Activated CD4-positive, alpha-beta T cell treated with anti-CD3 and anti-CD28 coated beads, Interleukin-2, amount 50 U/mL, for 48 hours (primary cell): ENCODE measurements at regions not wholly inside any gene's neighbourhood (a gene's known extent, or its start where the extent isn't known, plus 50 kb on each side); places are given as distances from the start of the nearest gene placed in this dataset.

ENCODE experiments used
- DNase-seq, 2 experiments: peaks; one replicate each; pipeline ENCODE4 v3.0.0-alpha.2; 2020

GRCh38 chr4:123853651-123854050 is 457.1 kb downstream of the SPRY1 start:
- no peak for DNase-seq

DNA sequence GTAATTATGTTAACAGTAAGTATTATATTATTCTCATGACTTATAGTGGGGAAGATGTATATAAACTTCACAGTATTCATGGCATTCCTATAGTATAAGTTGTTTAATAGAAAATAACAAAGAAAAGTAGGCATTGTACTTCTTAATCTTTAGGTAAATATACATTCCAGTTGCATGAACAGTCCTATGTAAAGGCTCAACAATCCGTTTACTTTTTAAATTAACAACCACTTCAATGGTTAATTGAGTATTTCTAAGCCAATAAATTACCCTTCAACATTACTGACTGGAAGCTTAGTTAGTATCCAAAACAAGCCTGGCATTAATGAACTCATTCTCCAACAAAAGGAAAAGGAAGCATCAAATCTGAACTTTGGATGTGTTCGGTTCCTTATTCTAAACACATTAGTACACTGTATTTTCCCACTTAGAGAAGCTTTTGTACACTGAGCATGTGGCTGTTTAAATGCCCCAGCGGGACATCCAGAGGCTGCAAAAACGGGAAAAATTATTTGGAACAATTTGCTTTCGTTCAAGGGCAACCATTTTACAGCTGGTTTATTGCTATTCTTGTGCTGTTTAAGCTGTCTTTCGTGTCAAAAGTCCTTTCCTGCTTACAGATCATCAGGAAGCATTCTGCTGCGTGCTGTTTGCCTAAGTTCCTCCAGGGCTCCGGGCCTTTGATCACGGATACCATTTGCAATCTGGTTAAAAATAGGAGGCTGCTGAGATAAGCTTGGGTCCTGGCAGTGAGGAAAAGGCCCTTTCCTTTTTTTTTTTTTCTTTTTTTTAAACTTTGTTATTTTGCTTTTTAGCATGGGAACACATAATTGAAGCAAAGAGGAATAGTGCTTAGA is 460.3 kb downstream of the SPRY1 start:
- DNase-seq: no peak

DNA sequence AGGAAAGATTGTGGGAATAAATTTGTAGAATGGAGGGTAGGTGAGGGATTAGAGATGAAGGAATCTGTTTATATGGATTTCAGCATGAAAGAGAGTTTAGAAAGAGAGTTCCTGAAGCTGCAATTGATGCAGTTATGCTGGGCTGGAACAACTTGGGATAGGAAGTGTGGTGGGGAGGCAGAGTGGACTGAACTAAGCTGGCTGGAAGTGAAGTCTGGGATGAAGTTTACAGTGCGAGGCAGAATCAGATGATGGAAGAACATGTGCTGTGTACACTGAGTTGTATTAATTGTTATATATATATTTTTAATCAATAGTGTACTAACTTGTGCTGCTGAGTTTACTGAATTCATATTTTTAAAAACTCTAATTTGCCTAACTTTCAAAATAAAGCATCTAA is 461.9 kb downstream of the SPRY1 start:
- DNase-seq: no peak

- no peak for DNase-seq
Measured at GRCh38 chr4:123862812-123863211, 466.2 kb downstream of the SPRY1 start.

- DNase-seq: no peak
Measured at GRCh38 chr4:123866796-123867195, 470.2 kb downstream of the SPRY1 start.

GRCh38 chr4:123867910-123868587 is 471.5 kb downstream of the SPRY1 start:
- no peak for DNase-seq

DNA sequence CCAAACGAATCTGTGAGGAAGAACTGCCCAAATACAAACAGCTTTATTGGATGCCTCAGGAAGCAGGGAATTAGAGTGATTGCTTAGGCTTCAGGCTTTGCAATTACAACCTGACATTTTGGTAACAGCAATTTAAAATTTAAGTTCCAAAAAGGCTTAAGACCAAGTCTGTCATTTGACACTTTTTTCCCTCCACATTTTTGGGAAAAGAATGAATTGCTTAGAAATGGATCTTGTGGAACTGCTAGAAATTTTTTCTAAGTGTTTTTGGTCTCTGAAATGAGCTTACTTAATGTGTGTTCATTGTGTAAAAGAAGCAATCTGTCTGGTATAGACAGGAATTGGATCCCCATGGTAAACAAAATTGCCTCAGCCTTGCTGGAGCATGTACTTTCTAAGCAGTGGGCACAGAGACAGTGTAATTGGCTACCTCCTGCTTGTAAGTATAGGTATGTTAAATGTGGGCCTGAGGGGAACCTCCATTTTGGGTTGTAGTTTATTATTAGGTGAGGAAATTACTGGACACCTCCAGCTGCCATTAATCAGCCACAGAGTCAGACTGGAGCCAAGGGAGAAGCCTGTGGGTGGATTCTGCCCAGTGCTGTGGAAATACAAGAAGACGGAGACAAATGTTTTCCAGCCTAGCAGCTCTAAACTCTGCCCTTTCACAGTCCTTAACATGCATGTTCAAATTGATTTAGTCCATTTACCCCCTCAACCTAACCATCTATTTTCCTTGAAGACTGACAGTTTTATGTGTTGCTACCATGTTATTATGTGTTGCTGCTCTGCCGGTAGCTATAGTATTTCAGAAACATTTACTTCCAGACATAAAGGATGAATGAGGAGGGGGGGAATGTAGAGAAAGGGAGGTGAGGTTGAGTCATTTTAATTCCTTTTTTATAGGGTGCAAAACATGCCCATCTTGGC is 473.0 kb downstream of the SPRY1 start:
- no peak for DNase-seq

GRCh38 chr4:123870216-123870876 is 473.8 kb downstream of the SPRY1 start:
- DNase-seq: no peak

DNA sequence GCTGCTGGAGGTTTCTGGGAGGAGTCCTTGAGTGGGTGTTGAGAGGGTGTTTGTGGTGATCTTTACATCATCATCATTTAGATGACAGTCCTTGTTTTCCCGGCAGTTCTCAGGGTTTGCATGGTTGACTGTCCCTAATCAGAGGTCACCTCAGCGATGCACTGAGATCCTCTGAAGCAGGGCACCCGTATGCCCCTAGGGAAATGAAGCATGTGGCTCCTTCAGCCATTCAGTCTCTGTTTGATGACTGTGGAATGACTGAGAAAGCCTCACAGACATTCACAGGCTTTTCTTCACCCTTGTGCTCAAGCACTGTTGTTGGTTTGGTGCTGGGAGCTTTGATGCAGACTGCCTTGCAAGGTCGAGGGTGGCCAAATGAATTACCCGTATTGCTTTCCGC is 474.7 kb downstream of the SPRY1 start:
- DNase-seq: no peak

- no peak for DNase-seq
Measured at GRCh38 chr4:123874063-123874462, 477.5 kb downstream of the SPRY1 start.

GRCh38 chr4:123876143-123876542 is 479.5 kb downstream of the SPRY1 start:
- DNase-seq: no peak

GRCh38 chr4:123876671-123877101 is 480.1 kb downstream of the SPRY1 start:
- no peak for DNase-seq

DNA sequence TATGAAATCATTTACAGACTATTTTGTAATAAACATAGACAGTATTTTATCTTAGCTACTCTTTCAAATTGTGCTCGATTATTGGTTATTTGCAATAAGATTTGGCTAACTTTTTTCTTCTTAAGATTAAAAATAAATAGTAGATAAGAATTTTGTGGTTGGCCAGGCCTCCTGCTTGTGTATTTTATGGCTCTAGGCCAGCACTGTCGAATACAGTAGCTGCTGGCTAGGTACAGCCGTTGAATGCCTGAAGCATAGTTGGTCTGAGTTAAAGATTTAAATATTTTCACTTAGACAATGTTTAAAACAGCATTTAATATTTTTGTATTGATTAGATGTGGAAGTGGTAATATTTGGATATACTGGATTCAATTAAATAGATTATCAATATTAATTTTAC is 481.0 kb downstream of the SPRY1 start:
- no peak for DNase-seq

DNA sequence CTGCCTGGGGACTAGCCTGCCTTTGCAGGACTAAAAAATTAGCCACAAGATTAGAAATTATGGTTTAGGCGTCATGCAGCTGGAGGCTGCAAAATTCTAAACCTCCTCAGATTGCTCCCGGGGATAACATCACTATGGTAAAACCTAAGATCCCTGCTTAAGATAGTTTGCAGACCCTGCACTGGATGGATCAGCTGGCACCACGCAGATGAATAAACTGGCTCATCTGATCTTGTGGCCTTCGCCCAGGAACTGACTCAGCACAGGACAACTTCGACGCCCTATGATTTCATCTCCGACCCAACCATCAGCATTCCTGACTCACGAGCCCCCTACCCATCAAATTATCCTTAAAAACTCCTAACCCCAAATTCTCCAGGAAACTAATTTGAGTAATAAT is 482.4 kb downstream of the SPRY1 start:
- DNase-seq: no peak

DNA sequence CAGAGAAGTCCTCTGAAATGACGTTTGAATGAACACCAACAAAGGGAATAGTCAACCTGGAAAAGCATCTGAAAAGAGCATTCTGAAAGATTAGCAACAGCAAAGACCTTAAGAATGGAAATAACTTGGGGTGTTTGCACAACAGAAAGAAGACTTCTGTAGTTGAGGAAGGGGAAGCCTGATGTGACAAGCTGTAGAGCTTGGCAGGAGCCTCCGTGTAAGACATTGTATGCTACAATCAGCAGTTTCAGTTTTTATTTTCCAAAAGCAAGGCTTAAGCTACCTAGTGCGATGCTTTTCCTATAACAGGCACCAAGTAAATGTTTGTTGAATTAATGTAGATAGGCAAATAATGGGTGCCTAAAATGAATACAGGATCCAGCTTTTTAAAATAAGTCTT is 484.0 kb downstream of the SPRY1 start:
- DNase-seq: no peak

DNA sequence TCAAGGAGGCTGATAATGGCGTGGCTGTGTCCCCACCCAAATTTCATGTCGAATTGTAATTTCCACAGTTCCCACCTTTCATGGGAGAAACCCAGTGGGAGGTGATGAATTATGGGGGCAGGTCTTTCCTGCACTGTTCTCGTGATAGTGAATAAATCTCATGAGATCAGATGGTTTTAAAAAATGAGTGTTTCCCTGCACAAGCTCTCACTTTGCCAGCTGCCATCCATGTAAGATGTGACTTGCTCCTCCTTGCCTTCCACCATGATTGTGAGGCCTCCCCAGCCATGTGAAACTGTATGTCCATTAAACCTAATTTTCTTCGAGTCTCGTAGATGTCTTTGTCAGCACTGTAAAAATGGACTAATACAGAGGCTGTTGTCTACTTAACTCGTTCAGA is 488.3 kb downstream of the SPRY1 start:
- DNase-seq: no peak

- no peak for DNase-seq
Measured at GRCh38 chr4:123889507-123889906, 492.9 kb downstream of the SPRY1 start.

DNA sequence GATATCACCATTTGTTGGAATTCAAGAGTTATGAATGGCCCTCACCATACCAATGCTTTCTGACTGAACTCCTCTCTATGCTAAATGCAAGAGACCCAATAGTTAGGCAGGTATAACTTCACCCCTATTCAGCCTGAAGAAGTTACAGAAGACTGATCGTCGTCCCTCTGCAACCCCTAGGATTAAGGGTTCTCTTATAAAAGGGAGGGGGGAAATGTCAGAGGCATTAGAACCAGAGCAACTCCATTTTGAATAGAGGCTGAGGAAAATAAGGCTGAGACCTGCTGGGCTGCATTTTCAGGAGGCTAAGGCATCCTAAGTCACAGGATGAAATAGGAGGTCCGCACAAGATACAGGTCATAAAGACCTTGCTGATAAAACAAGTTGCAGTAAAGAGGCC is 494.3 kb downstream of the SPRY1 start:
- no peak for DNase-seq

GRCh38 chr4:123891881-123892280 is 495.3 kb downstream of the SPRY1 start:
- no peak for DNase-seq

DNA sequence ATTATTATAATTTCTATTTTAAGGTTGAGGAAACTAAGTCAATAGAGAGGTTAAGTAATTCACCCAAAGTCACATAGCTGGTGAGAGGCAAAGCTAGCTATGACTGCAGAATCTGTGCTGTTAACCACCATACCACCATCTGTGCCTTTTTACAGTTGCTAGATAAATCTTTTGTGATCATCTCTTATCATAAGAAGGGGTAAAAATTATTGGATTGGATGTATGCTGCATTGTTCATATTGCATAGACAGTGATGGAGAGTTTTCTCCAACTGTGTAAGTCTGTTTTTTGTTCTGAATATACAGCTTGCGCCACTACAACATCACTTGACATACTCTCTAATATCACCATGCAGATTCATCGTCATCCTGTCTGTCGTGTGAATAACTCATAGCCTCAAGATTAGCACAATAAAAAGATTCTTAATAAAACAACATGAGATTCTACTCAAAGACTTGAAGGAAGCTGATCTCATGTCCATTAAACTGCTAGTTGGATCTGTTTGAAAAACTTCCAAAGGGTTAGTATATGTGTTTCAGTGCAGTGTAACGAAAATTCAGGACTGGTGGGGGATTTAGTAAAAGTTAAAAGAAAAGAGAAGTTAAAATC is 495.9 kb downstream of the SPRY1 start:
- DNase-seq: no peak

DNA sequence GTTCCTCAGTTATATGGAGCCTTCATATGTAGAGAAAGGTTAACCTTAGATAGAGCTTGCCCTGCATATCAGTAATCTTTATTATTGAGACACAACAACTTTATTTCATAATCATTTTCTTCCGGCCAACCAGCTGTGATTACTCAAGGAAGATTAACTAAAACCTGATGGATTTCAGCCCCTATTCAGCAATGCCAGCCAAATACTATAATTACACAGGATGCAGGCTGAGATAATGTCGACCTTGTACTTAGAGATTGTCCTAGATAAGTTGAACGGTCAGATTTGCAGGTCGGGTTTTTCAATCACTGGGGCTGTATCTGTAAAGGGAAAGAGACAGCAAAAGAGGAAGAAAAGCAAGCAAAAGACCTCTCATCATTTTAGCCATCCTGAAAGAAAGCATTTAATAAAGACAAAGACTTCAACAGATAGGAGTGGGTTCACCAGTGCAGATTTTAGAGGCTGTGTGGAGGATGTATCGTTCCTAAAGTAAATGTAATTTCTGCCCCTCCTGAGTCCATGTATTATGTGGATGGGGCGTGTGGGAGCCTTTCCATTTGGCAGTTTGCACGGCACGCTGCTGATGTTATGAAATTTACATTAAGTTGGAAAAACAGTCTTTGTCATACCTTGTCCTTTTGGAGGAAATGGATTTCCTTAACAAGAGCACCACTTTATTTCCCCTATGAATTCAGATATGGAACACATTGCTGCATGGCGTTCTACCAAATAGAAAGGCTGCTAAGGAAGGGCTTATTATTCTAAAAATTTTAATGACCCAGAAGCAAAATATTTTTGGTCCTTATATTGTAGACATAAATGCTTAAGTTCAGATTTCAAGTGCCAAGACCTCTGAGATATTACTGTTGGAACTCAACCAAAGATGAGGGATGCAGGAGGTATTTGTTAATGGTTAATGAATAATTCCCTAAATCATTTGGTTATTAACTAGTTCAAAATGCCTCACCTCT is 496.7 kb downstream of the SPRY1 start:
- DNase-seq: no peak
